PC-3 (cell line): ENCODE measurements at regions not wholly inside any gene's neighbourhood (a gene's known extent, or its start where the extent isn't known, plus 50 kb on each side); places are given as distances from the start of the nearest gene placed in this dataset.

Experiments used
- EZH2 ChIP-seq: fragments of 300-600 bp; sonication (generic); IDR thresholded peaks from one replicate; pipeline ENCODE4 v1.6.1; 2017; ENCODE audit warnings: antibody characterized with exemption, mild to moderate bottlenecking, low read length; ENCODE audit not compliant: unreplicated experiment
- EZH2phosphoT487 ChIP-seq: fragments of 300-600 bp; sonication (generic); IDR thresholded peaks from 2 replicates; pipeline ENCODE4 v1.6.1; 2018; ENCODE audit warnings: mild to moderate bottlenecking, antibody characterized with exemption, low read length, borderline replicate concordance
- TF ChIP-seq, protein P1 (sequence below): fragments of 300-600 bp; sonication (generic); conservative IDR thresholded peaks from 2 replicates; pipeline ENCODE4 v1.5.1; 2017; ENCODE audit warnings: antibody characterized with exemption, low read depth, mild to moderate bottlenecking, low read length

DNA sequence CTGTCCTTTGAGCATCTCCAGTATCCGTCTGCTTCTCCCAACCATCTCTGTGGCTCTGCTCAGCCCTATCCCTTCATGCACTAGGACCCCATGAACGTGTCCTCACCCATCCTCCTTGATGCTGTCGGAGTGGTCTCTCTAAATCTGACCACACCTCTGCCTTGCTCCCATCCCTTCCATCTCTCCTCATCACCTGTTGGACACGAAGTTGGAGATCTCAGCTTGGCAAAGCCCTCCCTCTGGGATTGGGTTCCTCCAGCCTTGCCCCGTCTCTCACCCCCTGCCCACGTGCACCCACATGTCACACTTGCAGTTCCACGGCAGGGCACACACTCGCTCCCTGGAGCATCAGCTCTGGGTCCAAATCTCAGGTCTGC lies 135.7 kb downstream of the ACTL8 start:
- TF ChIP-seq, protein P1, sequence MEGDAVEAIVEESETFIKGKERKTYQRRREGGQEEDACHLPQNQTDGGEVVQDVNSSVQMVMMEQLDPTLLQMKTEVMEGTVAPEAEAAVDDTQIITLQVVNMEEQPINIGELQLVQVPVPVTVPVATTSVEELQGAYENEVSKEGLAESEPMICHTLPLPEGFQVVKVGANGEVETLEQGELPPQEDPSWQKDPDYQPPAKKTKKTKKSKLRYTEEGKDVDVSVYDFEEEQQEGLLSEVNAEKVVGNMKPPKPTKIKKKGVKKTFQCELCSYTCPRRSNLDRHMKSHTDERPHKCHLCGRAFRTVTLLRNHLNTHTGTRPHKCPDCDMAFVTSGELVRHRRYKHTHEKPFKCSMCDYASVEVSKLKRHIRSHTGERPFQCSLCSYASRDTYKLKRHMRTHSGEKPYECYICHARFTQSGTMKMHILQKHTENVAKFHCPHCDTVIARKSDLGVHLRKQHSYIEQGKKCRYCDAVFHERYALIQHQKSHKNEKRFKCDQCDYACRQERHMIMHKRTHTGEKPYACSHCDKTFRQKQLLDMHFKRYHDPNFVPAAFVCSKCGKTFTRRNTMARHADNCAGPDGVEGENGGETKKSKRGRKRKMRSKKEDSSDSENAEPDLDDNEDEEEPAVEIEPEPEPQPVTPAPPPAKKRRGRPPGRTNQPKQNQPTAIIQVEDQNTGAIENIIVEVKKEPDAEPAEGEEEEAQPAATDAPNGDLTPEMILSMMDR: no peak
- TF ChIP-seq EZH2 (no peak), EZH2phosphoT487 (no peak)
